DMS53 (cell line): ENCODE measurements at regions not wholly inside any gene's neighbourhood (a gene's known extent, or its start where the extent isn't known, plus 50 kb on each side); places are given as distances from the start of the nearest gene placed in this dataset.

Experiments
- DNase-seq: peaks from one replicate; lab custom pipeline; 2025; lab: John Stamatoyannopoulos, UW

- peak; percentile 67 for DNase-seq
Observed at GRCh38 chr7:131108212-131108940, 219.3 kb upstream of the MKLN1 start.

DNA sequence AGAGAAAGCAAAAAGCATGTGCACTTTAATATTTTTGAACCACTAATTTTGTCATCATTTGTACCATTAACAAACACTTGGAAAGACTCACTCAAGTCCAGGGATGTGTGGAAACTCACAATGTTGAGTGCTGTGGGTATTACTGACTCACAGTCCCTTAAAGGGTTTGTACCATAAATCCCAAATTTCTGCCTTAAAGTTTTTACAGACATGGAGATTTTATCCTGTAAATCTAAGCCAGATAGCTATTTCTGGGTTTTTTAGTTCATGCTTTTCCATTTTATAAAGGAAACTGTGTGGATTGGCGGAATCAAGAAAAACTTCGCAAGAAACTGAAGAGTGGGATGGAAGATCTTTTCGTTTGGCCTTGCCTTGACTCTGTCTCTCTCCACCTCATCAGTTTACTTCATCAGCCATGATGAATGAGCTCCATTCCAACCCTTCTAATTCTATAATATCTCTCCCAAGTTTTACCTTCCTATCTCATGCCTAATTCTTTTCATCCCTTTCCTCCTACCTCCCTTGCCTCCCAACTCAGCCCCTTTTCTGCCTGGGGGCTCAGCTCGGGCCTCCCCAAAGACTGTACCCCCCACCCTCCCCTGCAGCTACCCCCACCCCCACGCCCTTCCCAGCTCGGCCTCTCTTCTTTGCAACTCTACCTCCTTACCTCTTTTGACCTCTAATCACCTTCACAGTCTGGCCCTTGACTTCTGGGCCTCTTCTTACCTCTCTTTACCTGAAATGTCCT, 218.5 kb upstream of the MKLN1 start:
- peak; percentile 56 for DNase-seq

DNA sequence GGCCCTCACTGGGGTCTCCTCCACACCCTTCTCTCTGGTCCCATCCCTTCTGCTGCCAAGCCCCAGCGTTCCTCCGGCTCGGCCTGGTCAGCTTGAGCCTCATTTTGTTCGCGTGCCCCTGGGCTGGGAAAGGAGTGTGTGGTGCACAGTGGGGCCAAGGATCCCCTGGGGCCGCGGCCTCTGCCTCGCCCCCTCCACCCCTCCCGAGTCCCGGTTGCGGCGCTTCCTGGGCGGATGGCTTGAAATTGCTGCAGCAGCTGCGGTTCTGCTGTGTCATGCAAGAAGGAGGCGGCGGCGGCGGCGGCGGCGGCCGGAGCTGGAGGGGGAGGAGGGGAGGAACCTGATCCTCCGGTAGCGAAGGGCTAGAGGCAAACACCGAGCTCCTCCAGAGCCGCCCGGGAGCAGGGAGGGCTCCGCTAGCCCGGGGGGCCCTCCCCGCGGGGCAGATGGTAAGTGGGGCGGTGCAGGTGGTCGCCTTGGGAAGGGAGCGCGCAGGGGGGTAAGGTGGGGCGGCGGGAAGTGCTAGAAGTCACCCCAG, 217.8 kb upstream of the MKLN1 start:
- DNase-seq: peak; percentile 95

GRCh38 chr7:131110297-131111080, 217.2 kb upstream of the MKLN1 start:
- DNase-seq: peak; percentile 83

DNA sequence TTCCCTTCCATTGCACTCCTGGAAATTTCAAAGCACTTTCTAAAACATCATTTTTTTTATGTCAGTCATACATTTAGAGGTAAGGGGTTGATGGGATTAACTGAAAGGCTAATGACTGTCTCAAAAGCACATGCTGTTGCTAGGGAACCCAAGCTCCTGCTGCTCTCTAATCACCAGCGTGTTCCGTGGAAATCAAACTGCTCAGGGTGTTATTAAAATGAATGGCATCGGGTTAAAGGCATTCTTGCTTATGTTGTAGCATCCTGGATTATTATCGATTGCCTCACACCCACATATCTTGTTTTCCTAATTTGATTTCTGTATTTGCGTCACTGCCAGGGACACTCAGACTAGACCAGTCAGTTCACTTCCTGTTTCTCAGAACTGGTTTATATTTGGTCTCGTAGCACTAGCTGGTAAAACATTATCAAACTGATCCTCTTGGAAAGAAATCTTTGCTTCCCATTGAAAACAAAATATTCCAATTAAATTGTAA, 216.5 kb upstream of the MKLN1 start:
- peak; percentile 91 for DNase-seq

GRCh38 chr7:131111792-131112191, 215.9 kb upstream of the MKLN1 start:
- peak; percentile 40 for DNase-seq

DNA sequence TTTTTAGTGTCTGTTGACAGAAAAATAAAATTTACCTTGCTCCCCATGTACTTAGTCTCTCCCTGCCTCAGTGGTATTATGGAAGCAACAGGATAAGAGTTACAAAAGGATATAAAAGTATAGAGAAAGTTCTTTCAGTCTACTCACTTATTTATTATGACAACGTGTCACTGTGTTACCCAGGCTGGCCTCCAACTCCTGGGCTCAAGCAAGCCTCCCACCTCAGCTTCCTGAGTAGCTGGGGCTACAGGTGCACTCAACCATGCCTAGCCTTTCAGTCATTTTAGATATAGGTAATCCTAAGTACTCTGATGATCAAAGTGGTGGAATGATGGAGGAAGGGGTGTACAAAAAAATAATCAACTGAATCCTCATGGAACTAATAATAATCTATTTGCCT, 215.2 kb upstream of the MKLN1 start:
- no peak for DNase-seq

- no peak for DNase-seq
Observed at GRCh38 chr7:131115340-131115739, 212.3 kb upstream of the MKLN1 start.

DNA sequence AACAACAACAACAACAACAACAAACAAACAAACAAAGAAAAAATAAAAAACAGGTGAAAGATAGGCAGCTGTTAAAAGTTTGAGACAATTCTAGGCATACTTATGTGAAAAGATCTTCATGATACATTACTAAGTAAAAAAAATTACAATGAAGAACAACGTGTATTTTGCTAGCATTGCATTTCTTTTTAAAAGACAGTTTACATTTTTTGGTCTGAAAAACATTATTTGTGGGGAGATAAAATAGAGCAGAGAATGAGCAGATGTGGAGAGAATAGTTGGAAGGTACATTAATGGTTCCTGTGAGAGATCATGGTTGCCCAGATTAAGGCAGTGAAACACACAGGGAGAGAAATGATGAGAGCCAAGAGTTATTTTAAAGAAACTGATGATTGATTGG, 210.2 kb upstream of the MKLN1 start:
- DNase-seq: no peak

DNA sequence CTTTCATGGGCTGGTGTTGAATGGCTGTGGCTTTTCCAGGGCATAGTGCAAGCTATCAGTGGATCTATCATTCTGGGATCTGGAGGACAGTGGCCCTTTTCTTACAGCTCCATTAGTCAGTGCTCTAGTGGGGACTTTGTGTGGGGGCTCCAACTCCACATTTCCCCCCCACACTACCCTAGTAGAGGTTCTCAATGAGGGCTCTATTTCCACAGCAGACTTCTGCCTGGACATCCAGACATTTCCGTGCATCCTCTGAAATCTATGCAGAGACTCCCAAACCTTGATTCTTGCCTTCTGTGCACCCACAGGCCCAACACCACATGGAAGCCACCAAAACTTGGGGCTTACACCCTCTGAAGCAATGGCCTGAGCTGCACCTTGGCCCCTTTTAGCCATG, 208.3 kb upstream of the MKLN1 start:
- no peak for DNase-seq

DNA sequence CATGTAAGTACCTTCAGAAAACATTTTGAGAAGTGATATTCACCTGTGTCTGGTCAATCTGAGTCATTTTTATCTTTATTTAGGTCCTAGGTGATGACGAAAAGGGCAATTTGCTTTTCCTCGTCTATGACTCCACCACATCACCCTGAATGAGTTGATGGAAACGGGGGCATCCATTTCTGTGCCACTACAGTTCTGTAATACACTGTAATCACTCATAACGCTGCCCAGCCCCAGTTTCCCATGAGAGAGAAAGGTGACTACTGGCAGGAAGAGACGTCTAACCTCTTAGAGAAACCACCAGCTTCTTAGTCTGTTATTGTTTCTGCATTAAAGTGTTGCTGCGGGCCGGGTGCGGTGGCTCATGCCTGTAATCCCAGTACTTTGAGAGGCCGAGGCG, 205.3 kb upstream of the MKLN1 start:
- DNase-seq: no peak

GRCh38 chr7:131124001-131124629, 203.6 kb upstream of the MKLN1 start:
- DNase-seq: no peak

DNA sequence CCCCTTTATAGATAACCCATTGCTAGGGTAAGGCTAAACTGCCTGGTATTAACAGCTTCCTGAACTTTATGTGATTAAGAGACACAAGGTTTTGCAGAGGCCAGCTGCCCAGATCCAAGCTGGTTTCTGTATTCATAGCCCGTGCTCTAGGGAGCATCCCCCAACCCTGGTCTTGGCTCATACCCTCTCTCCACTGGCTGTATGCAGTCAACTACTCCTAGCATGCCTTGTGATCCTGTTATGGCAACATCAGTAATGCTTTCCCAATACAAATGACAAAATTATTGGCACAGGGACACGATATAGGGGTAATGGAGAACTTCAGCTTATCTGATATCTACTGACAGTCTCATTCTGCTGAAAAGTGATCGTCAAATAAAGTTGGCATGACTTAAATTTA, 202.8 kb upstream of the MKLN1 start:
- DNase-seq: no peak

DNA sequence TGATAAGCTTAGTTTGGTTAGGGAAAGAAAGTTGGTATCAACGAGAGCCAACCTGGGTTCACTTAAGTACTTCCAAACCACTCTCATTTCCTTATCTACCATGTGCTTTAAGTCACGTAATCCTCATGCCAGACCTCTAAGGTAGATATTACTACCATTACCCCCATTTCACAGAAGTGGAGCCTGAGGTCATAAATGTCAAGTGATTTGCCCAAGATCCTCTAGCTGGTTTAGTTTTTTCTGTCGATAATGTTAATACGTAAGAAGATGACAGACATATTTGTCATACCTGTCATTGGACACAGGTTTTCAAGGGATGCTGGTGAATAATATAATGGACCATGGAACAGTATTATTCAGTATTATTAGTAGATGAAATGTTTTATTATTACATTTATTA, 197.4 kb upstream of the MKLN1 start:
- no peak for DNase-seq

- no peak for DNase-seq
Observed at GRCh38 chr7:131131012-131131745, 196.5 kb upstream of the MKLN1 start.

DNA sequence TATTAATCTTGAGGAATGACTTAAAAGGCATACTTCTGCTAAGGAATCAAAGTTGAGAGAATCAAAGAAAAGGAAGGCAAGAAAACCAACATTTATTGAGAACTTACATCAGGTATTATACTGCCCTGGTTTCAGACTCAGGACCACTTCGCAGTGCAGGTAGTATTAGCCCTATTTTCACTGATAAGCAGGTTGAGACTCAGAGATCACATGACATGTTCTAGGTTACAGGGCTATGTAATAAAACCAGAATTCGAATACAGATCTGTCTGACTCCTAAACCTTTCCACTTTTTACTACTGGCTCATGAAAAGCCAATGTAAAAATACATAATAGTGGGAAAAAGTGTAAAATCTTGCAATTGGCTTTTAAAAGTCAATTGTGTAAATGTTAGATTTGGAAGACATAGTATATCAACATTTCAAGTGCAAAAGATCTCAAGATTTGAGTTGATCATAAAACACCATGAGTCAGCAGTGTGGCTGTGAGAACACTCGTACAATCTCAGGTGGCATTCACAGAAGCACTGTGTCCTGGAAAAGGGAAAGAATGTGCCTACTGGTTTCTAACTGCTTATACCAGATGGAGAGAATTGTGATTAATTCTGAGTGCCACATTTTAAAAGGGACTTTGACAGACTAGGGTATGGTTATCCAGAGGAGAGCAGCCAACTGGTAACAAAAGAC, 195.8 kb upstream of the MKLN1 start:
- no peak for DNase-seq

DNA sequence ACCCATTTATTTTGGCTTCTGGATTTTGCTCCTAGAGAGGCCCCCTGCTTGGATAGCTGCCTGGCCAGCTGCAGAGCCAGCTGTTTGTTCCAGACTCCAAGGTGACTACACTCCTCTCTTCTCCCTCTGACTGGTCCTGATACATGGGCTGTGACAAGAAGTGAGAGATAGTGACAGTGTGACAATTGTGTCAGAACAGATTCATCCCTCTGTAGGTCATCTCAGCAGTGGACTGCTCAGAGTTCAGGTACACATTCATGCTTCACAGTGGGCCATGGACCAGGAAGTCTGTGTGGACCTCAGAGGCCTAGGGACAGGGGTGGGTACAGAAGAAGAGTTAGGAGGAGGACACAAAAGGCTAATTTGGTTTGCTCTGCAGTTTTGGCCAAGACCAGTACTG, 188.2 kb upstream of the MKLN1 start:
- no peak for DNase-seq

DNA sequence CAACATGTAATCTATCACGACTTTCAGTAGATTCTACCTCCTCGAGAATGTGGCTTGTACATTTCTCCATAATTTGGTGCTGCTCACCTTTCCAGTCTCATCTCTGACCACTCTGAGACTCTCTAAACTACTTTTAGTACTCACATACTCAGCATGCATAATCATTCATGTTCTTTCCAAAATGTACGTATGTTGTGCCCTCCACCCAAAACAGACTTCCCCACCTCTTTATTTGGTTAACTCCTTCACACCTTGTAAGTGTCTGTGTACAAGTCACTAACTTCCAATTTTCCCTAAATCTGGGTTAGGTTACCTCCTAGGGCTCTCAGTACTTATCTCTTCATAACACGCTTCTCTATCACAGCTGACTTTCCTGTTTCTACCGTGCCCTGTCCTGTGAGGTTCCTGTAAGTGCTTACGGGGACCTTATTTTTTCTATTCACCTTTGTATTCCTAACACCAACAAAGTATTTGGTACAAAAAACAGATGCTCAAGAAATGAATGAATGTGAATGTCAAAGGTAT, 186.2 kb upstream of the MKLN1 start:
- no peak for DNase-seq

DNA sequence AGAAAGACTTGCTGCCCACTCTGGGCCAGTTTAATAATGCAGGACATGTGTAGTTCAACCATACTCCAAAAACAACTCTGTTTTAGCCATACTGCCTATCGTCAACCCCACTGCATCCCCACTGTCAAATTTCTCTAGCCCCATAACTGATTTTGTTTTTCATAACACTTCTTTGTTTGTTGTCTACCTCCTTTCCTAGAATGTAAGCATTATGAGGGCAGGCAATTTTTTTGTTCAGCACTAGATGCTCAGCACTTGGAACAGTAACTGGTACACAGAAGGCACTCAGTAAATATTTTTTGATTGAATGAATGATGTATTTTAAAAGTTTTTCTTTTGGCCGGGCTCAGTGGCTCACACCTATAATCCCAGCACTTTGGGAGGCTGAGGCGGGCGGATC, 183.8 kb upstream of the MKLN1 start:
- no peak for DNase-seq

DNA sequence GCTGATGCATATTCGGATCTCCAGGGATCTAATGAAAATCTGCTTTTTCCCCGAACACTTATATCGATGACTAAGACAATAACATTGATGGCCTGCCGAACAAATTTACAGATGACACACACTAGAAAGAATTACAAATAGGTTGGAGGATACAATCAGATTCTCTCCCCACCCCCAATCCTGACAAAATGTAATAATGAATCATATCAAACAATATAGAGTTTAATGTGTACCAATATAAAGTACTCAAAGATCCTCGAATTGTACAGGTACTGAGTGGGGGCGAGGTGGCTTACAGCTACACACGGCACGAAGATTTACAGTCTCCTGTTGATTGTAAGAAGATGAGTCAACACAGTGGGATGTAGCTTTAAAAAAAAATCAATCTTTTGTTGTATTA, 182.7 kb upstream of the MKLN1 start:
- peak; percentile 38 for DNase-seq
